ENCODE measurements at regions not wholly inside any gene's neighbourhood (a gene's known extent, or its start where the extent isn't known, plus 50 kb on each side); places are given as distances from the start of the nearest gene placed in this dataset.

- TF ChIP-seq ESRRA (IDR thresholded peaks at IDR 0.05; ENCODE audit: low read length) (no peak), POU2F2 (IDR thresholded peaks at IDR 0.05; ENCODE audit: borderline replicate concordance, low read depth, low read length) (no peak), RCOR1 (conservative IDR thresholded peaks at IDR 0.05; ENCODE audit: low read depth, low read length) (no peak)
These were observed 53.7 kb upstream of the PLA2G4A start (continued) for GRCh38 chr1:186775036-186775435.

GRCh38 chr1:186772228-186772627 lies 56.5 kb upstream of the PLA2G4A start:
- no peaks in the 10 kb centered on the region; a peak in 1 of 4 replicates for H3K27me3 ChIP-seq (replicated peaks in 1 of 2; ENCODE audit: control insufficient read depth in 2 of 2, insufficient read depth in 2 of 2, low read length in 1 of 2)
- intact Hi-C loops (cut with micrococcal nuclease; ENCODE audit: unreplicated experiment): no loop called here
- H3K4me3 ChIP-seq: peak overlapping the region; percentile 1; the same call in 1 of the 2 replicates
- ChIA-PET CTCF (no interaction called here), POLR2A (no interaction called here), RAD21 (ENCODE audit: unreplicated experiment) (no interaction called here), SMC1A (ENCODE audit: uncharacterized antibody, unreplicated experiment) (no interaction called here)
- H3K9ac ChIP-seq (ENCODE audit: control insufficient read depth, insufficient read depth, low read length): no peak overlapping the region
- TF ChIP-seq RUNX3 (IDR thresholded peaks at IDR 0.05; ENCODE audit: low read length): peak; percentile 59
- no peak for TF ChIP-seq IKZF2 (IDR thresholded peaks at IDR 0.05)
- in situ Hi-C loops (cut with MboI): no loop called here
- ATAC-seq: peak; percentile 58
- H3K4me1 ChIP-seq (ENCODE audit: control insufficient read depth, insufficient read depth, low read length): peaks cover 26% of the 10 kb centered on the region
- H3K79me2 ChIP-seq (ENCODE audit: control insufficient read depth, insufficient read depth, low read length): no peaks in the 10 kb centered on the region
- FAIRE-seq: peak; percentile 7
- H3K27ac ChIP-seq (ENCODE audit: control insufficient read depth, insufficient read depth): no peak overlapping the region
- H3K36me3 ChIP-seq (ENCODE audit: control insufficient read depth in 2 of 2, insufficient read depth in 2 of 2, low read length in 1 of 2): no peaks in the 10 kb centered on the region
- DNase-seq (ENCODE audit: low read depth, low spot score): peak; percentile 36
- H3K4me2 ChIP-seq (ENCODE audit: control insufficient read depth, insufficient read depth): peak overlapping the region; percentile 15; the same call in 1 of the 2 replicates
- H2AFZ ChIP-seq (ENCODE audit: control insufficient read depth, low read depth, low read length): no peak overlapping the region
- 89% methylated on average over 3 of the region's 3 CpGs for WGBS (ENCODE audit: insufficient coverage, insufficient replicate concordance, low lambda C conversion rate, missing lambda C conversion rate)
- no TSS peak for BruUV-seq (replicated peaks)
- no peaks in the 10 kb centered on the region for H4K20me1 ChIP-seq (ENCODE audit: control insufficient read depth, insufficient read depth)
- H3K9me3 ChIP-seq (replicated peaks; ENCODE audit: control insufficient read depth, insufficient read depth, low read length): no peaks in the 10 kb centered on the region

GRCh38 chr1:186770421-186770820 lies 58.3 kb upstream of the PLA2G4A start:
- no peaks in the 10 kb centered on the region for H4K20me1 ChIP-seq (ENCODE audit: control insufficient read depth, insufficient read depth)
- no peak for ATAC-seq
- peaks cover 26% of the 10 kb centered on the region for H3K4me1 ChIP-seq (ENCODE audit: control insufficient read depth, insufficient read depth, low read length)
- H3K9me3 ChIP-seq (replicated peaks; ENCODE audit: control insufficient read depth, insufficient read depth, low read length): no peaks in the 10 kb centered on the region; the same call in 2 of the 3 replicates
- H3K9ac ChIP-seq (ENCODE audit: control insufficient read depth, insufficient read depth, low read length): no peak overlapping the region
- no peak overlapping the region for H3K27ac ChIP-seq (ENCODE audit: control insufficient read depth, insufficient read depth)
- intact Hi-C loops (cut with micrococcal nuclease; ENCODE audit: unreplicated experiment): no loop called here
- DNase-seq (ENCODE audit: low read depth, low spot score): no peak
- H3K79me2 ChIP-seq (ENCODE audit: control insufficient read depth, insufficient read depth, low read length): no peaks in the 10 kb centered on the region
- H2AFZ ChIP-seq (ENCODE audit: control insufficient read depth, low read depth, low read length): no peak overlapping the region
- no peak overlapping the region for H3K4me2 ChIP-seq (ENCODE audit: control insufficient read depth, insufficient read depth)
- H3K4me3 ChIP-seq: no peak overlapping the region
- no peaks in the 10 kb centered on the region for H3K36me3 ChIP-seq (ENCODE audit: control insufficient read depth in 2 of 2, insufficient read depth in 2 of 2, low read length in 1 of 2)
- no peaks in the 10 kb centered on the region; a peak in 1 of 4 replicates for H3K27me3 ChIP-seq (replicated peaks in 1 of 2; ENCODE audit: control insufficient read depth in 2 of 2, insufficient read depth in 2 of 2, low read length in 1 of 2)
- FAIRE-seq: no peak
- ChIA-PET POLR2A (no interaction called here), CTCF (interaction anchor here (1.7 to 1.9 kb wide), 2 partner anchors 10 to 206 kb away, joined by 3 to 6 read pairs; no protein-coding TSS in a partner anchor), SMC1A (ENCODE audit: uncharacterized antibody, unreplicated experiment) (interaction anchor here (0.6 kb wide), 1 partner anchor 11 kb away, joined by 7 read pairs; no protein-coding TSS in a partner anchor), RAD21 (ENCODE audit: unreplicated experiment) (no interaction called here)
- WGBS (ENCODE audit: insufficient coverage, insufficient replicate concordance, low lambda C conversion rate, missing lambda C conversion rate): 91% methylated on average over 1 of the region's 1 CpG
- BruUV-seq (replicated peaks): no TSS peak
- in situ Hi-C loops (cut with MboI): no loop called here
- no peak for TF ChIP-seq SREBF2 (IDR thresholded peaks at IDR 0.05; ENCODE audit: low read length)
- TF ChIP-seq ESRRA (IDR thresholded peaks at IDR 0.05; ENCODE audit: low read length): no peak
- no peak for TF ChIP-seq CUX1 (IDR thresholded peaks at IDR 0.05; ENCODE audit: insufficient replicate concordance, low read depth, low read length)
- TF ChIP-seq NFYA (IDR thresholded peaks at IDR 0.05; ENCODE audit: borderline replicate concordance, low read depth, low read length): no peak
- no peak for TF ChIP-seq EZH2 (IDR thresholded peaks at IDR 0.05; ENCODE audit: borderline replicate concordance, control insufficient read depth, low read depth, low read length)
